A673 (cell line): ENCODE measurements at regions not wholly inside any gene's neighbourhood (a gene's known extent, or its start where the extent isn't known, plus 50 kb on each side); places are given as distances from the start of the nearest gene placed in this dataset.

ENCODE experiments used
- CTCF ChIP-seq: fragments of 300-800, 200-600 bp; sonication (generic); conservative IDR thresholded peaks from 2 replicates; pipeline ENCODE4 v1.5.1; 2017; ENCODE audit warnings: low read depth, mild to moderate bottlenecking, antibody characterized with exemption, low read length, moderate library complexity, mixed read lengths
- EZH2 ChIP-seq: fragments of 200-600 bp; sonication (generic); IDR thresholded peaks from 2 replicates; pipeline ENCODE4 v1.6.1; 2017; ENCODE audit warnings: borderline replicate concordance, low read depth, mild to moderate bottlenecking, mixed read lengths, antibody characterized with exemption, low read length; ENCODE audit not compliant: poor library complexity, severe bottlenecking

DNA sequence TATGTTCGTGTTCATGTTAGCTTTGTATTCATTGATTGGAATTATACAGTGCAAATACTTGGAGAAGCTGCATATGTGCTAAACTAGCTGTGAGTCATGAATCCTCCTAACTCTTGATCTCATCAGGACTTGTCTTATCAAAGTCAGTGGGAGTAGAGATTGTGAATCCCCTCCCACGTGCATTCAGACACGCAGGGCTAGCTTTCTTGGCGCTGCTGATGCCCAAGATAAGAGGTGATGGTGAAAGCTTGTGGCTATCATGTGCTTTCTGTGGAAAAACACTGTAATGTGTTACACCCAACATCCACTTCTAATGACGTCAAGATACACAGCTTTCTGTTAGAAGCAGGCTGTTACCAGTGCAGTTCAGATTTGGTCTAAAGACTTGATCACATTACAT is 348.7 kb upstream of the HAND2 start:
- no peak for TF ChIP-seq CTCF
- TF ChIP-seq EZH2, result no peak
